ENCODE measurements at regions not wholly inside any gene's neighbourhood (a gene's known extent, or its start where the extent isn't known, plus 50 kb on each side); places are given as distances from the start of the nearest gene placed in this dataset.

DNA sequence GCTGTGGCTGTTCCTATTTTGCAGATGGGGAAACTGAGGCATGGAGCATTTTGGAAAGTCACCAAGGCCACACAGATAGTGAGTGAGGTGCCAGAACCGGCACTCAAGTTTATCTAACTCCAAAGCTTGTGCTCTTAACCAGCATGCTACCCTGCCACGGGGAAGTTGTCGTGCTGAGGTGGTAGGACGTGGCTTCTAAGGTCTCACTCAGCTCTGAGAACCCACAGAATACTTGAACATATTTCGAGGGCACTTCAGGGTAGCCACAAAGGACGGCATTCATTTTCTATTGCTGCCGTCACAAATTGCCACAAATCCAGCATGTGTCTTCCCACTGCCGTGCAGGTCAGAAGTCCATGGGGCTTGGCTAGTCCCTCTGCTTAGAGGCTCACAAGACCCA is 116.7 kb downstream of the OLFM1 start:
- H3K4me3 ChIP-seq (replicated peaks; ENCODE audit: insufficient read depth, low read length), result no peak overlapping the region
- no peaks in the 10 kb centered on the region for H3K27me3 ChIP-seq (ENCODE audit: insufficient read depth, poor library complexity, severe bottlenecking)
- DNase-seq (ENCODE audit: low read depth in 1 of 2, low spot score in 1 of 2), result no peak
- TF ChIP-seq, protein P1, sequence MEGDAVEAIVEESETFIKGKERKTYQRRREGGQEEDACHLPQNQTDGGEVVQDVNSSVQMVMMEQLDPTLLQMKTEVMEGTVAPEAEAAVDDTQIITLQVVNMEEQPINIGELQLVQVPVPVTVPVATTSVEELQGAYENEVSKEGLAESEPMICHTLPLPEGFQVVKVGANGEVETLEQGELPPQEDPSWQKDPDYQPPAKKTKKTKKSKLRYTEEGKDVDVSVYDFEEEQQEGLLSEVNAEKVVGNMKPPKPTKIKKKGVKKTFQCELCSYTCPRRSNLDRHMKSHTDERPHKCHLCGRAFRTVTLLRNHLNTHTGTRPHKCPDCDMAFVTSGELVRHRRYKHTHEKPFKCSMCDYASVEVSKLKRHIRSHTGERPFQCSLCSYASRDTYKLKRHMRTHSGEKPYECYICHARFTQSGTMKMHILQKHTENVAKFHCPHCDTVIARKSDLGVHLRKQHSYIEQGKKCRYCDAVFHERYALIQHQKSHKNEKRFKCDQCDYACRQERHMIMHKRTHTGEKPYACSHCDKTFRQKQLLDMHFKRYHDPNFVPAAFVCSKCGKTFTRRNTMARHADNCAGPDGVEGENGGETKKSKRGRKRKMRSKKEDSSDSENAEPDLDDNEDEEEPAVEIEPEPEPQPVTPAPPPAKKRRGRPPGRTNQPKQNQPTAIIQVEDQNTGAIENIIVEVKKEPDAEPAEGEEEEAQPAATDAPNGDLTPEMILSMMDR (IDR thresholded peaks at IDR 0.05; ENCODE audit: insufficient read depth, low read length), result no peak
- TF ChIP-seq POLR2AphosphoS5 (IDR thresholded peaks at IDR 0.05; ENCODE audit: low read depth) (no peak), SPI1 (IDR thresholded peaks at IDR 0.05; ENCODE audit: borderline replicate concordance, low read depth) (no peak), GABPA (IDR thresholded peaks at IDR 0.05; ENCODE audit: low read depth) (no peak)
- TF ChIP-seq, protein P2, sequence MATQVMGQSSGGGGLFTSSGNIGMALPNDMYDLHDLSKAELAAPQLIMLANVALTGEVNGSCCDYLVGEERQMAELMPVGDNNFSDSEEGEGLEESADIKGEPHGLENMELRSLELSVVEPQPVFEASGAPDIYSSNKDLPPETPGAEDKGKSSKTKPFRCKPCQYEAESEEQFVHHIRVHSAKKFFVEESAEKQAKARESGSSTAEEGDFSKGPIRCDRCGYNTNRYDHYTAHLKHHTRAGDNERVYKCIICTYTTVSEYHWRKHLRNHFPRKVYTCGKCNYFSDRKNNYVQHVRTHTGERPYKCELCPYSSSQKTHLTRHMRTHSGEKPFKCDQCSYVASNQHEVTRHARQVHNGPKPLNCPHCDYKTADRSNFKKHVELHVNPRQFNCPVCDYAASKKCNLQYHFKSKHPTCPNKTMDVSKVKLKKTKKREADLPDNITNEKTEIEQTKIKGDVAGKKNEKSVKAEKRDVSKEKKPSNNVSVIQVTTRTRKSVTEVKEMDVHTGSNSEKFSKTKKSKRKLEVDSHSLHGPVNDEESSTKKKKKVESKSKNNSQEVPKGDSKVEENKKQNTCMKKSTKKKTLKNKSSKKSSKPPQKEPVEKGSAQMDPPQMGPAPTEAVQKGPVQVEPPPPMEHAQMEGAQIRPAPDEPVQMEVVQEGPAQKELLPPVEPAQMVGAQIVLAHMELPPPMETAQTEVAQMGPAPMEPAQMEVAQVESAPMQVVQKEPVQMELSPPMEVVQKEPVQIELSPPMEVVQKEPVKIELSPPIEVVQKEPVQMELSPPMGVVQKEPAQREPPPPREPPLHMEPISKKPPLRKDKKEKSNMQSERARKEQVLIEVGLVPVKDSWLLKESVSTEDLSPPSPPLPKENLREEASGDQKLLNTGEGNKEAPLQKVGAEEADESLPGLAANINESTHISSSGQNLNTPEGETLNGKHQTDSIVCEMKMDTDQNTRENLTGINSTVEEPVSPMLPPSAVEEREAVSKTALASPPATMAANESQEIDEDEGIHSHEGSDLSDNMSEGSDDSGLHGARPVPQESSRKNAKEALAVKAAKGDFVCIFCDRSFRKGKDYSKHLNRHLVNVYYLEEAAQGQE (IDR thresholded peaks at IDR 0.05; ENCODE audit: insufficient replicate concordance, low read depth), result no peak
- H3K27ac ChIP-seq (replicated peaks), result no peak overlapping the region

DNA sequence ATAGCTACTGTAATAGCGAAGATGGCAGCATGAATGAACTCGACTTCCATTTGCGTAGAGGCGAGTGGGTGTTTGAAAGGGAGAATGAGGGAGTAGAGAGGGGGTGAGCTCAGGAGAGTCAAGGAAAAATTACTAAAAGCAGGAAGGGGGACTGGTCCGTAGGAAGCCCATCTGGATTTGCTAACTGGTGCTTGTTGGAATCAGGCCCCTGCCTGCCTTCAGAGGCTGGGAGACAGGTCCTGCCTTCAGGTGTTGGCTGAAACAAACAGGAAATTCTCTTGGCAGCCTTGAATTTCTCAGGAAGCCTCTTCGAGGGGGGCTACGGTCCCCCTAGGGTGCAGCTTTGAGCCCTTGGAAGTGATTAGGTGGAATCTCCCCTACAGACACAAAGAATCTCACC is 121.7 kb downstream of the OLFM1 start:
- Histone ChIP-seq H3K27ac (replicated peaks) (no peak overlapping the region), H3K4me3 (replicated peaks; ENCODE audit: insufficient read depth, low read length) (no peak overlapping the region), H3K27me3 (ENCODE audit: insufficient read depth, poor library complexity, severe bottlenecking) (no peaks in the 10 kb centered on the region)
- TF ChIP-seq, protein P2 (IDR thresholded peaks at IDR 0.05; ENCODE audit: insufficient replicate concordance, low read depth), result no peak
- TF ChIP-seq GABPA (IDR thresholded peaks at IDR 0.05; ENCODE audit: low read depth), result no peak
- no peak for TF ChIP-seq POLR2AphosphoS5 (IDR thresholded peaks at IDR 0.05; ENCODE audit: low read depth)
- TF ChIP-seq SPI1 (IDR thresholded peaks at IDR 0.05; ENCODE audit: borderline replicate concordance, low read depth), result no peak
- TF ChIP-seq, protein P1 (IDR thresholded peaks at IDR 0.05; ENCODE audit: insufficient read depth, low read length), result no peak
- no peak for DNase-seq (ENCODE audit: low read depth in 1 of 2, low spot score in 1 of 2)

DNA sequence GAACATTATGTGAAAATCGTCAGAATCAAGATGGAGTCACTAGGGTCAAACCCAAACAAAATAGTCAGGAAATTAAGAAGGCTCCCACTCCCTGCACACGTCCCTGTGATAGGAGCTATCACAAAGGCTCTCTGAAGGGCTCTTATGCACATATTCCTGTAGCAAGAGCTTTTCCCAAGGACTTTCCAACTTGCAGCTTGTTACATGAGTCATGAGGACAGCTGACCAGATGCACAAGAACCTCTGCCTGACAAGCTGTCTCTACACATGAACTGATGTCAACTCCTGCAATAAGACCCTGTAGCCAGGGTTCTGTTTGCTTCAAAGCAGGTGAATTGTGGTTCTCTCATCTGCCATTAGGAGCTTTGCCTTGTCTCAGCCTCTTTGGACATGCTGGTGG is 122.4 kb downstream of the OLFM1 start:
- Histone ChIP-seq H3K27ac (replicated peaks) (no peak overlapping the region), H3K4me3 (replicated peaks; ENCODE audit: insufficient read depth, low read length) (no peak overlapping the region), H3K27me3 (ENCODE audit: insufficient read depth, poor library complexity, severe bottlenecking) (no peaks in the 10 kb centered on the region)
- TF ChIP-seq POLR2AphosphoS5 (IDR thresholded peaks at IDR 0.05; ENCODE audit: low read depth) (no peak), SPI1 (IDR thresholded peaks at IDR 0.05; ENCODE audit: borderline replicate concordance, low read depth) (no peak), GABPA (IDR thresholded peaks at IDR 0.05; ENCODE audit: low read depth) (no peak)
- TF ChIP-seq, protein P2 (IDR thresholded peaks at IDR 0.05; ENCODE audit: insufficient replicate concordance, low read depth), result no peak
- TF ChIP-seq, protein P1 (IDR thresholded peaks at IDR 0.05; ENCODE audit: insufficient read depth, low read length), result no peak
- no peak for DNase-seq (ENCODE audit: low read depth in 1 of 2, low spot score in 1 of 2)
